DND-41 (cell line): ENCODE measurements at regions not wholly inside any gene's neighbourhood (a gene's known extent, or its start where the extent isn't known, plus 50 kb on each side); places are given as distances from the start of the nearest gene placed in this dataset.

Source experiments
- EZH2 ChIP-seq: IDR thresholded peaks from 3 replicates; pipeline ENCODE4 v1.6.1; 2012; ENCODE audit warnings: borderline replicate concordance, low read depth, mild to moderate bottlenecking, moderate library complexity, low read length, inconsistent platforms; ENCODE audit not compliant: severe bottlenecking
- TF ChIP-seq, protein P1 (sequence below): IDR thresholded peaks from 2 replicates; pipeline ENCODE4 v1.5.1; 2012; ENCODE audit warnings: borderline replicate concordance, low read length, moderate library complexity, mild to moderate bottlenecking; ENCODE audit not compliant: poor library complexity, severe bottlenecking; ENCODE audit errors: extremely low read depth

DNA sequence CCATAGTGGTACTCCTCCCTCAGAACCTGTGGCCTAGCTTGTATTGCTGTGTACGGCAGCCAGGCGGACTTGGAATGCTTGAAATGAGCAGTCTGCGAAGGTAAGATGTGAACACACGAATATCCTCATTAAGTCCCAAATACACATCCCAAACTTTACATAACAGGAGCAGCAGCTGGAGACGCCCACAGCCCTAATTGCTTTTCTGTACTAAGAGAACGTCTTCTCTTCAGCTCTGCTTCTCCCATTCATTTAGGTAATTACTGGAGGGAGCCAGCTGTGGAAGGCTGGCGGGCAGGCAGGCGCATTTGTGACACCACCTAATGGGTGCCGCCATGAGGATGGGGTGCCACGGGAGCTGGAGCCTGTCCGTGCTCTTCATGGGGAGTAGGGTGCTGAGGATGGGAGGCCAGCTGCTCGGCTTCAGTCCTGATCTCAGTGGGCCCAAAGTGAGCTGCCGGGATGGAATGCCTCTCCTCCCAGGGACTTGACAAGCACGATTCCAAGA lies 66.6 kb upstream of the POU3F1 start:
- TF ChIP-seq, protein P1, sequence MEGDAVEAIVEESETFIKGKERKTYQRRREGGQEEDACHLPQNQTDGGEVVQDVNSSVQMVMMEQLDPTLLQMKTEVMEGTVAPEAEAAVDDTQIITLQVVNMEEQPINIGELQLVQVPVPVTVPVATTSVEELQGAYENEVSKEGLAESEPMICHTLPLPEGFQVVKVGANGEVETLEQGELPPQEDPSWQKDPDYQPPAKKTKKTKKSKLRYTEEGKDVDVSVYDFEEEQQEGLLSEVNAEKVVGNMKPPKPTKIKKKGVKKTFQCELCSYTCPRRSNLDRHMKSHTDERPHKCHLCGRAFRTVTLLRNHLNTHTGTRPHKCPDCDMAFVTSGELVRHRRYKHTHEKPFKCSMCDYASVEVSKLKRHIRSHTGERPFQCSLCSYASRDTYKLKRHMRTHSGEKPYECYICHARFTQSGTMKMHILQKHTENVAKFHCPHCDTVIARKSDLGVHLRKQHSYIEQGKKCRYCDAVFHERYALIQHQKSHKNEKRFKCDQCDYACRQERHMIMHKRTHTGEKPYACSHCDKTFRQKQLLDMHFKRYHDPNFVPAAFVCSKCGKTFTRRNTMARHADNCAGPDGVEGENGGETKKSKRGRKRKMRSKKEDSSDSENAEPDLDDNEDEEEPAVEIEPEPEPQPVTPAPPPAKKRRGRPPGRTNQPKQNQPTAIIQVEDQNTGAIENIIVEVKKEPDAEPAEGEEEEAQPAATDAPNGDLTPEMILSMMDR, result no peak
- TF ChIP-seq EZH2, result no peak
